ENCODE measurements at regions not wholly inside any gene's neighbourhood (a gene's known extent, or its start where the extent isn't known, plus 50 kb on each side); places are given as distances from the start of the nearest gene placed in this dataset.

- H3K4me1 Mint-ChIP-seq (ENCODE audit: low read depth, unreplicated experiment) = peaks cover 29% of the 10 kb centered on the region
- Histone ChIP-seq H3K4me3 (ENCODE audit: low read depth, low read length) (no peak overlapping the region), H3K36me3 (ENCODE audit: control insufficient read depth, insufficient read depth, low read length) (no peaks in the 10 kb centered on the region), H3K9me3 (no peaks in the 10 kb centered on the region), H3K4me1 (peaks cover 4% of the 10 kb centered on the region), H3K27me3 (replicated peaks; ENCODE audit: control insufficient read depth, insufficient read depth, low read length) (no peaks in the 10 kb centered on the region)
- no peak overlapping the region for H3K4me3 Mint-ChIP-seq (ENCODE audit: unreplicated experiment)
- H3K9me3 Mint-ChIP-seq (ENCODE audit: unreplicated experiment) = no peaks in the 10 kb centered on the region
- no peaks in the 10 kb centered on the region for H3K27me3 Mint-ChIP-seq (ENCODE audit: insufficient read depth, unreplicated experiment)
- no peak overlapping the region for H3K27ac Mint-ChIP-seq (ENCODE audit: unreplicated experiment)
- DNase-seq = no peak
- BruUV-seq (replicated peaks) = no TSS peak
- CTCF ChIA-PET = no interaction called here
- no peak for TF ChIP-seq CTCF (IDR thresholded peaks at IDR 0.05; ENCODE audit: insufficient read depth in 1 of 2, low read depth in 1 of 2, low read length in 1 of 2, severe bottlenecking in 1 of 2, unreplicated experiment in 1 of 2)
- POLR2A ChIA-PET = no interaction called here
- H3K36me3 Mint-ChIP-seq (ENCODE audit: insufficient read depth, unreplicated experiment) = no peaks in the 10 kb centered on the region
- intact Hi-C loops (cut with micrococcal nuclease; ENCODE audit: unreplicated experiment) = no loop called here
These were observed 78.3 kb upstream of the MAP4K4 start for GRCh38 chr2:101619191-101619591.

- H3K9me3 Mint-ChIP-seq (ENCODE audit: unreplicated experiment) = no peaks in the 10 kb centered on the region
- no peak overlapping the region for H3K4me3 Mint-ChIP-seq (ENCODE audit: unreplicated experiment)
- DNase-seq = no peak
- Histone ChIP-seq H3K27me3 (replicated peaks; ENCODE audit: control insufficient read depth, insufficient read depth, low read length) (no peaks in the 10 kb centered on the region), H3K4me3 (ENCODE audit: low read depth, low read length) (no peak overlapping the region), H3K4me1 (peaks cover 8% of the 10 kb centered on the region), H3K9me3 (no peaks in the 10 kb centered on the region), H3K36me3 (ENCODE audit: control insufficient read depth, insufficient read depth, low read length) (no peaks in the 10 kb centered on the region)
- intact Hi-C loops (cut with micrococcal nuclease; ENCODE audit: unreplicated experiment) = no loop called here
- peaks cover 22% of the 10 kb centered on the region for H3K4me1 Mint-ChIP-seq (ENCODE audit: low read depth, unreplicated experiment)
- H3K27ac Mint-ChIP-seq (ENCODE audit: unreplicated experiment) = no peak overlapping the region
- no TSS peak for BruUV-seq (replicated peaks)
- ChIA-PET POLR2A (no interaction called here), CTCF (no interaction called here)
- no peaks in the 10 kb centered on the region for H3K36me3 Mint-ChIP-seq (ENCODE audit: insufficient read depth, unreplicated experiment)
- no peaks in the 10 kb centered on the region for H3K27me3 Mint-ChIP-seq (ENCODE audit: insufficient read depth, unreplicated experiment)
- no peak for TF ChIP-seq CTCF (IDR thresholded peaks at IDR 0.05; ENCODE audit: insufficient read depth in 1 of 2, low read depth in 1 of 2, low read length in 1 of 2, severe bottlenecking in 1 of 2, unreplicated experiment in 1 of 2)
These were observed 79.7 kb upstream of the MAP4K4 start for GRCh38 chr2:101617796-101618195.

- Histone ChIP-seq H3K27me3 (replicated peaks; ENCODE audit: control insufficient read depth, insufficient read depth, low read length) (no peaks in the 10 kb centered on the region), H3K9me3 (no peaks in the 10 kb centered on the region), H3K4me1 (peaks cover 8% of the 10 kb centered on the region), H3K36me3 (ENCODE audit: control insufficient read depth, insufficient read depth, low read length) (no peaks in the 10 kb centered on the region), H3K4me3 (ENCODE audit: low read depth, low read length) (no peak overlapping the region)
- POLR2A ChIA-PET = no interaction called here
- no peak for TF ChIP-seq CTCF (IDR thresholded peaks at IDR 0.05; ENCODE audit: insufficient read depth in 1 of 2, low read depth in 1 of 2, low read length in 1 of 2, severe bottlenecking in 1 of 2, unreplicated experiment in 1 of 2)
- no TSS peak for BruUV-seq (replicated peaks)
- Mint-ChIP-seq H3K27ac (ENCODE audit: unreplicated experiment) (no peak overlapping the region), H3K4me1 (ENCODE audit: low read depth, unreplicated experiment) (peaks cover 19% of the 10 kb centered on the region), H3K36me3 (ENCODE audit: insufficient read depth, unreplicated experiment) (no peaks in the 10 kb centered on the region), H3K27me3 (ENCODE audit: insufficient read depth, unreplicated experiment) (no peaks in the 10 kb centered on the region), H3K9me3 (ENCODE audit: unreplicated experiment) (peaks cover 3% of the 10 kb centered on the region), H3K4me3 (ENCODE audit: unreplicated experiment) (no peak overlapping the region)
- CTCF ChIA-PET = interaction anchor here (0.6 kb wide), 1 partner anchor 39 kb away, joined by 3 read pairs; no protein-coding TSS in a partner anchor
- intact Hi-C loops (cut with micrococcal nuclease; ENCODE audit: unreplicated experiment) = no loop called here
- DNase-seq = no peak
These were observed 80.3 kb upstream of the MAP4K4 start for GRCh38 chr2:101617188-101617587.

Data from Caco-2 (cell line).